SU-DHL-6 (cell line): ENCODE measurements at regions not wholly inside any gene's neighbourhood (a gene's known extent, or its start where the extent isn't known, plus 50 kb on each side); places are given as distances from the start of the nearest gene placed in this dataset.

Experiments
- H2AFZ ChIP-seq: fragments of 200-600 bp; sonication (generic); 2 replicates; pipeline ENCODE4 v1.6.1; 2014; ENCODE audit warnings: low read depth, mild to moderate bottlenecking, moderate library complexity, mixed read lengths, antibody characterized with exemption, low read length; ENCODE audit not compliant: severe bottlenecking
- H3F3A ChIP-seq: fragments of 200-600 bp; shearing (Covaris generic); 2 replicates; pipeline ENCODE4 v1.6.0; 2016; ENCODE audit warnings: antibody characterized with exemption, mild to moderate bottlenecking; ENCODE audit not compliant: insufficient read depth
- H3K27ac ChIP-seq: fragments of 200-600 bp; sonication (generic); 2 replicates; pipeline ENCODE4 v1.5.1; 2016; ENCODE audit warnings: low read depth, mild to moderate bottlenecking, low read length, moderate library complexity, mixed read lengths
- H3K27me3 ChIP-seq: fragments of 200-600 bp; sonication (generic), shearing (Covaris generic); 2 replicates; pipeline ENCODE4 v1.6.0; 2014; ENCODE audit warnings: mild to moderate bottlenecking, low read length
- H3K36me3 ChIP-seq: fragments of 200-600 bp; sonication (generic); 2 replicates; pipeline ENCODE4 v1.6.1; 2014; ENCODE audit warnings: mild to moderate bottlenecking, low read length, mixed read lengths
- H3K4me2 ChIP-seq: fragments of 300-600, 200-600 bp; shearing (Covaris generic), sonication (generic); 2 replicates; pipeline ENCODE4 v1.6.0; 2014; ENCODE audit warnings: low read length, low read depth, mild to moderate bottlenecking; ENCODE audit not compliant: poor library complexity, severe bottlenecking
- H3K4me3 ChIP-seq: fragments of 200-600 bp; sonication (generic); 2 replicates; pipeline ENCODE4 v1.5.1; 2014; ENCODE audit warnings: antibody characterized with exemption, low read length, mild to moderate bottlenecking, mixed read lengths; ENCODE audit not compliant: insufficient read depth, poor library complexity, severe bottlenecking
- H3K79me2 ChIP-seq: fragments of 200-600 bp; sonication (generic); 2 replicates; pipeline ENCODE4 v1.6.1; 2014; ENCODE audit warnings: mild to moderate bottlenecking, low read length, moderate library complexity; ENCODE audit not compliant: insufficient read depth
- H3K9ac ChIP-seq: fragments of 200-600 bp; sonication (generic); 2 replicates; pipeline ENCODE4 v1.7.0; 2014; ENCODE audit warnings: mild to moderate bottlenecking, low read length
- H3K9me2 ChIP-seq: fragments of 200-600 bp; sonication (generic); replicated peaks from 2 replicates; pipeline ENCODE4 v1.6.1; 2014; ENCODE audit warnings: low read length; ENCODE audit not compliant: insufficient read depth
- H3K9me3 ChIP-seq: fragments of 200-600 bp; sonication (generic); 2 replicates; pipeline ENCODE4 v1.6.1; 2014; ENCODE audit warnings: low read length, mixed read lengths; ENCODE audit not compliant: insufficient read depth
- H4K20me1 ChIP-seq: fragments of 200-600 bp; sonication (generic); 2 replicates; pipeline ENCODE4 v1.6.1; 2014; ENCODE audit warnings: low read depth, mild to moderate bottlenecking, antibody characterized with exemption, low read length, moderate library complexity, mixed read lengths
- EZH2phosphoT487 ChIP-seq: fragments of 200-600 bp; sonication (generic), shearing (Covaris generic); conservative IDR thresholded peaks from 2 replicates; pipeline ENCODE4 v1.6.1; 2018; ENCODE audit warnings: mild to moderate bottlenecking, antibody characterized with exemption, low read length, moderate library complexity, mixed read lengths
- TF ChIP-seq, protein P1 (sequence below): fragments of 200-600 bp; sonication (generic); IDR thresholded peaks from one replicate; pipeline ENCODE4 v1.5.1; 2017; ENCODE audit warnings: antibody characterized with exemption, mild to moderate bottlenecking, low read length, moderate library complexity; ENCODE audit not compliant: insufficient read depth, poor library complexity, severe bottlenecking

DNA sequence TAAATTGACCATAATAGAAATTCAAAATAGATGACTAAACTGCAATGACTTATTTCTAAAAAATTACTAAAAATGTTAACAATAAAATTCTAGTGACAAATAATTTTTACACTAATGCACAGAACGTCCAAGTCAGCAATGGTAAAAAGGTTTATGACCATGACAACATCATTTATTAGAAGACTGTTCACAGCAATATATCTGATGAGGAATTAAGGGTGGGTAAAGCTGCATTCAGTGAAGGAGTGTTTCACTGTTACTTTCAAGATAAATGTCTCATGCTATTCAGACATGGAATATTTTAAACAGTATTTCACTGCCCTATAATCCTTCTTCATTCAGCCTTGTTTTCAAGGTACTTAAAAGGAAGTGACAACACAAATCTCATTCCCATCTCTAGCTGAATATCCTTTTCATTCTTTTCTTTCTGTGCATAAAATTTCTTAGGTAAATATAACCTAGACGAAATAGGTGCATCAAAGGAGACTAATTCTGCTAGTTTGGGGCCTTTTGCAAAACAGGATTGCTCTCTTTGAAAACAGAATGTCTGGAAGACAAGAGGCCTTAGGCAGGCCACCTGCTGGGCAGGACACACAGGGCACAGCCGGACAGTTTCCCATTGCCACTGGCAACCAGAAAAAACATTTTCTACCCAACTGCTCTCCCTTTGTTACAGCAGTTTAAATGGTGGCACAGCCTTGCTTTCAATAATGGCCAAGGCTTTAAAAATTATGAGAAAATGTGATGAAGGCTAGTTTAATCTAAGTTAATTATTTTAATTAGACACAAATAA is 600.3 kb downstream of the SPRY1 start:
- Histone ChIP-seq H3K27ac (no peak overlapping the region), H3K79me2 (no peaks in the 10 kb centered on the region), H3K9me2 (no peaks in the 10 kb centered on the region), H3K9me3 (no peaks in the 10 kb centered on the region), H3K9ac (no peak overlapping the region), H4K20me1 (no peaks in the 10 kb centered on the region), H3K4me3 (no peak overlapping the region), H2AFZ (no peak overlapping the region), H3F3A (no peaks in the 10 kb centered on the region), H3K36me3 (no peaks in the 10 kb centered on the region), H3K4me2 (no peak overlapping the region), H3K27me3 (no peaks in the 10 kb centered on the region)
- TF ChIP-seq EZH2phosphoT487, result no peak
- TF ChIP-seq, protein P1, sequence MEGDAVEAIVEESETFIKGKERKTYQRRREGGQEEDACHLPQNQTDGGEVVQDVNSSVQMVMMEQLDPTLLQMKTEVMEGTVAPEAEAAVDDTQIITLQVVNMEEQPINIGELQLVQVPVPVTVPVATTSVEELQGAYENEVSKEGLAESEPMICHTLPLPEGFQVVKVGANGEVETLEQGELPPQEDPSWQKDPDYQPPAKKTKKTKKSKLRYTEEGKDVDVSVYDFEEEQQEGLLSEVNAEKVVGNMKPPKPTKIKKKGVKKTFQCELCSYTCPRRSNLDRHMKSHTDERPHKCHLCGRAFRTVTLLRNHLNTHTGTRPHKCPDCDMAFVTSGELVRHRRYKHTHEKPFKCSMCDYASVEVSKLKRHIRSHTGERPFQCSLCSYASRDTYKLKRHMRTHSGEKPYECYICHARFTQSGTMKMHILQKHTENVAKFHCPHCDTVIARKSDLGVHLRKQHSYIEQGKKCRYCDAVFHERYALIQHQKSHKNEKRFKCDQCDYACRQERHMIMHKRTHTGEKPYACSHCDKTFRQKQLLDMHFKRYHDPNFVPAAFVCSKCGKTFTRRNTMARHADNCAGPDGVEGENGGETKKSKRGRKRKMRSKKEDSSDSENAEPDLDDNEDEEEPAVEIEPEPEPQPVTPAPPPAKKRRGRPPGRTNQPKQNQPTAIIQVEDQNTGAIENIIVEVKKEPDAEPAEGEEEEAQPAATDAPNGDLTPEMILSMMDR, result no peak

DNA sequence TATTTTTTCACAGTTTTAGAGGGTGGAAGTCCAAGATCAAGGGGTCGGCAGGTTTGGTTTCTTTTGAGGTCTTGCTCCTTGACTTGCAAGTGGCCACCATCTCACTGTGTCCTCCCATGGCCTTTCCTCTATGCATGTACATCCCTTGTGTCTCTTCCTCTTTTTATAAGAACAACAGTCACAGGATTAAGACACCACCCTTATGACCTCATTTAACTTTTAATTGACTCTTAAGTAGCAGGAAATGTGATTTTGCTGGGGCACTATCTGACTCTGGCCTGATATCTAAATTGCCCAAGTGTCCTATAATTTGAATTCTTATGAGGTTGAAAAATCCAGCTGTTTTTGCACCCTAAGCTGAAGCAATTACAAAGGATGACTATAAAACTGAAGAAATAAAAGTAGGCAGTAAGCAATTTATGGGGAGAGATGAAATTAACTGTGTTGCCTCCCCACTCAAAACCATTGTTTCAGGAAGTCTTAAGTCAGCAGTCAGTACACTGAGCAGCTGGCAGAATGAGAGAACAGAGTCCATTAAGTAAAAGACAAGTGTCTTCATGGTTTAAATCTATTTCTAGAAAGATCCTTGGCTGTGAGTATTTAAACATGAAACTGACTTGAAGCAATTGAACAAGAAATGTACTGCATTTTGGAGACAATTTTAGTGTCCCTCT is 601.3 kb downstream of the SPRY1 start:
- no peak for TF ChIP-seq EZH2phosphoT487
- TF ChIP-seq, protein P1, result no peak
- no peaks in the 10 kb centered on the region for H3K27me3 ChIP-seq
- no peak overlapping the region for H3K9ac ChIP-seq

DNA sequence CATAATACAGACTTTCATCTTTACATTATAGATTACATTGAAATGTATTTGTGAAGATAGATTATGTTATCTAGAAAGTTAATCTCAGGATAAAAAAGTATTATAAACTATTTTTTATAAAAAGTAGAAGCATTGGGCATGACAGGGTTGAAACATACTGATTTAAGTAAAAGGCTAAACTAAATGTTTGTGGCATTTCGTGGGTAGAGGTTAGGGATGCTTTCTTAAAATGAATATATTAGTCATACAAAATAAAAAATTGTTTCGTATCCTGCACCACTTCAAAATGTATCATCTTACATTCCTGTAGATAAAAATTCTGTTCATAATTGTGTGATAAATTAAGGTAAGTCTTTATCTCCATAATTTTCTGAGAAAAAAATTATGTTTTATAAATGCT is 603.6 kb downstream of the SPRY1 start:
- H4K20me1 ChIP-seq, result no peaks in the 10 kb centered on the region
- no peak overlapping the region for H3K4me2 ChIP-seq
- TF ChIP-seq, protein P1, result no peak
- no peak for TF ChIP-seq EZH2phosphoT487
- H3K27me3 ChIP-seq, result no peaks in the 10 kb centered on the region
- H3K27ac ChIP-seq, result no peak overlapping the region
- no peaks in the 10 kb centered on the region for H3K9me3 ChIP-seq
- no peak overlapping the region for H2AFZ ChIP-seq
- no peaks in the 10 kb centered on the region for H3F3A ChIP-seq
- H3K9me2 ChIP-seq, result no peaks in the 10 kb centered on the region
- no peaks in the 10 kb centered on the region for H3K36me3 ChIP-seq
- H3K9ac ChIP-seq, result no peak overlapping the region
- H3K4me3 ChIP-seq, result no peak overlapping the region
- H3K79me2 ChIP-seq, result no peaks in the 10 kb centered on the region

More for the DNA sequence above, 601.3 kb downstream of the SPRY1 start:
- Histone ChIP-seq H3K9me3 (no peaks in the 10 kb centered on the region), H3K79me2 (no peaks in the 10 kb centered on the region), H3K27ac (no peak overlapping the region), H3K9me2 (no peaks in the 10 kb centered on the region), H3K4me2 (no peak overlapping the region), H3K4me3 (no peak overlapping the region), H2AFZ (no peak overlapping the region), H4K20me1 (no peaks in the 10 kb centered on the region), H3K36me3 (no peaks in the 10 kb centered on the region), H3F3A (no peaks in the 10 kb centered on the region)
